Ishikawa (cell line): ENCODE measurements at regions not wholly inside any gene's neighbourhood (a gene's known extent, or its start where the extent isn't known, plus 50 kb on each side); places are given as distances from the start of the nearest gene placed in this dataset.

Experiments
- CEBPB ChIP-seq: IDR thresholded peaks from 2 replicates; pipeline ENCODE4 v1.6.1; 2012
- CREB1 ChIP-seq: IDR thresholded peaks from 2 replicates; pipeline ENCODE4 v1.6.1; 2012; ENCODE audit warnings: low read depth
- EGR1 ChIP-seq: IDR thresholded peaks from 2 replicates; pipeline ENCODE4 v1.6.1; 2012
- EP300 ChIP-seq: IDR thresholded peaks from 2 replicates; pipeline ENCODE4 v1.6.1; 2012; ENCODE audit warnings: borderline replicate concordance
- FOXM1 ChIP-seq: IDR thresholded peaks from 2 replicates; pipeline ENCODE4 v1.6.1; 2012; ENCODE audit warnings: low read depth, borderline replicate concordance
- NFIC ChIP-seq: IDR thresholded peaks from 2 replicates; pipeline ENCODE4 v1.6.1; 2012
- RAD21 ChIP-seq: IDR thresholded peaks from 2 replicates; pipeline ENCODE4 v1.6.1; 2012; ENCODE audit warnings: low read depth
- REST ChIP-seq: IDR thresholded peaks from 2 replicates; pipeline ENCODE4 v1.6.1; 2012; ENCODE audit warnings: low read depth, mild to moderate bottlenecking
- TAF1 ChIP-seq: IDR thresholded peaks from 2 replicates; pipeline ENCODE4 v1.6.1; 2012; ENCODE audit warnings: low read depth, mild to moderate bottlenecking
- TCF12 ChIP-seq: IDR thresholded peaks from 2 replicates; pipeline ENCODE4 v1.6.1; 2012; ENCODE audit warnings: low read depth
- TEAD4 ChIP-seq: IDR thresholded peaks from 2 replicates; pipeline ENCODE4 v1.6.1; 2012
- YY1 ChIP-seq: IDR thresholded peaks from 2 replicates; pipeline ENCODE4 v1.6.1; 2012; ENCODE audit warnings: low read depth
- ZBTB7A ChIP-seq: IDR thresholded peaks from 2 replicates; pipeline ENCODE4 v1.6.1; 2012; ENCODE audit warnings: low read depth
- TF ChIP-seq, protein P1 (sequence below): IDR thresholded peaks from 2 replicates; pipeline ENCODE4 v1.6.1; 2012
- TF ChIP-seq, protein P2 (sequence below): IDR thresholded peaks from 2 replicates; pipeline ENCODE4 v1.6.1; 2012

GRCh38 chr2:36035137-36035536 is 320.4 kb upstream of the CRIM1 start:
- TF ChIP-seq RAD21 (no peak), CREB1 (no peak), EP300 (no peak)

- TF ChIP-seq REST (no peak), TAF1 (no peak), TEAD4 (no peak), YY1 (no peak), NFIC (no peak), EGR1 (no peak), RAD21 (no peak), CREB1 (no peak), ZBTB7A (no peak), CEBPB (no peak)
- TF ChIP-seq, protein P1, sequence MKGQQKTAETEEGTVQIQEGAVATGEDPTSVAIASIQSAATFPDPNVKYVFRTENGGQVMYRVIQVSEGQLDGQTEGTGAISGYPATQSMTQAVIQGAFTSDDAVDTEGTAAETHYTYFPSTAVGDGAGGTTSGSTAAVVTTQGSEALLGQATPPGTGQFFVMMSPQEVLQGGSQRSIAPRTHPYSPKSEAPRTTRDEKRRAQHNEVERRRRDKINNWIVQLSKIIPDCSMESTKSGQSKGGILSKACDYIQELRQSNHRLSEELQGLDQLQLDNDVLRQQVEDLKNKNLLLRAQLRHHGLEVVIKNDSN: no peak
Observed at GRCh38 chr2:36032046-36032445, 323.5 kb upstream of the CRIM1 start.

GRCh38 chr2:36031471-36031870 is 324.1 kb upstream of the CRIM1 start:
- TF ChIP-seq YY1 (no peak), TEAD4 (no peak), EP300 (no peak), RAD21 (no peak), TAF1 (no peak), TCF12 (no peak), NFIC (no peak), FOXM1 (no peak), REST (no peak)
- TF ChIP-seq, protein P2, sequence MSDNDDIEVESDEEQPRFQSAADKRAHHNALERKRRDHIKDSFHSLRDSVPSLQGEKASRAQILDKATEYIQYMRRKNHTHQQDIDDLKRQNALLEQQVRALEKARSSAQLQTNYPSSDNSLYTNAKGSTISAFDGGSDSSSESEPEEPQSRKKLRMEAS: no peak

DNA sequence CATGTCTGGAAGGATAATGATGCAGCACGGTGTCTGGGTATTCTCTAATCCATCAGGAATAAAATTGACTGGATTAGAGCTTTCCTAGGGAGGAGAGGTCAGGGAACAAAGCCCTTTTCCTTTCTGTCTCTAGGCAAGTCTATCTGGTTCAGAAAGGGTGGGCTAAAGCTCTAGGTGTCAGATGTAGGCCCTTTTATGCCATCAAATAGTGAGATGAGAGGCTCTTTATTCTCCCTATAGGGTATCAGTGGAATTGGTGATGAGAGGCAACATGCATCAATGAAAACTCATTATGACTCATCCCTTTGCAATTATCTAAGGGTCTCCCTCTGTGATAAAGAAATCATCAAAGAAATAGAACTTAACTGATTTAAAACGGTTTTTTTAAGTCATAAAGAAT is 328.0 kb upstream of the CRIM1 start:
- TF ChIP-seq YY1 (no peak), ZBTB7A (no peak), TCF12 (no peak), NFIC (no peak), FOXM1 (no peak), TEAD4 (no peak), TAF1 (no peak), RAD21 (no peak), EGR1 (no peak), CREB1 (no peak), CEBPB (no peak)
- TF ChIP-seq, protein P2: no peak
- TF ChIP-seq, protein P1: no peak

DNA sequence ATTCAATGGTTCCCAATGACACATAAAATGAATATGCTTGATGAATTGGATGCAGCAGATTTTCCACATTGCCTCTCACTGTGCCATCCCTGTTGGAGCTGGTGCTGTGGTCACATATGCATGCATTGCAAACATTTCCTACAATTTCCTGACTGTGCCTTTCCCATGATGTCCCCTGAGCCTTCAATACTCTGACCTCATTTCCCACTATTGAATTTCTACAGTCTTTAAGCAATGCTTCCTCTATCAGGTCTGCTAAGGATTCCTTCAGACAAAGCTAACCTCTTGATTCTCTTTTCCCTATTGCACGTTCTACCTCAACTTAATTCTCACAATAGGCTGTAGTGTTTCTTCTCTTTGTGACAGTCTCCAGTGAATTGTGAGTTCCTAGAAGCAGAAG is 342.5 kb upstream of the CRIM1 start:
- TF ChIP-seq EGR1: no peak
- no peak for TF ChIP-seq NFIC
- no peak for TF ChIP-seq TCF12
- no peak for TF ChIP-seq EP300
- no peak for TF ChIP-seq CREB1
- TF ChIP-seq, protein P1: no peak
- TF ChIP-seq ZBTB7A: no peak
- TF ChIP-seq TEAD4: no peak

GRCh38 chr2:36006444-36006843 is 349.1 kb upstream of the CRIM1 start:
- TF ChIP-seq YY1 (no peak), CEBPB (no peak), TCF12 (no peak), EGR1 (no peak), ZBTB7A (no peak), TAF1 (no peak), REST (no peak), FOXM1 (no peak), CREB1 (no peak), RAD21 (no peak)
- TF ChIP-seq, protein P1: no peak
- TF ChIP-seq, protein P2: no peak
